ENCODE measurements at regions not wholly inside any gene's neighbourhood (a gene's known extent, or its start where the extent isn't known, plus 50 kb on each side); places are given as distances from the start of the nearest gene placed in this dataset.
"Not testable (repeated sequence)": the region's sequence is repeated elsewhere in the genome, so short reads cannot be mapped to it uniquely, and the experiment has no call there.

DNA sequence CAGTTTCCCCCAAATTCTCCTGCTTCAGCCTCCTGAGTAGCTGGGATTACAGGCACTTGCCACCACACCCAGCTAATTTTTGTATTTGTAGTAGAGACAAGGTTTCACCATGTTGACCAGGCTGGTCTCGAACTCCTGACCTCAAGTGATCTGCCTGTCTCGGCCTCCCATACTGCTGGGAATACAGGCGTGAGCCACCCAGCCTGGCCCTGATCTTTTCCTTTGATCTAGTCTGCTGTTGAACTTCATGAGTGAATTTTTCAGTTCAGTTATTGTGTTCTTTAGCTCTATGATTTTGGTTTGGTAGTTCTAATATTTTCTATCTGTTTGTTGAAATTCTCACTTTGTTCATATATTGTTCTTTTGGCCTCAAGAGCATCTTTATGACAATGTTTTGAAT, 83.4 kb upstream of the RAP2C start:
- DNase-seq (ENCODE audit: low read depth) = not testable (repeated sequence)

DNA sequence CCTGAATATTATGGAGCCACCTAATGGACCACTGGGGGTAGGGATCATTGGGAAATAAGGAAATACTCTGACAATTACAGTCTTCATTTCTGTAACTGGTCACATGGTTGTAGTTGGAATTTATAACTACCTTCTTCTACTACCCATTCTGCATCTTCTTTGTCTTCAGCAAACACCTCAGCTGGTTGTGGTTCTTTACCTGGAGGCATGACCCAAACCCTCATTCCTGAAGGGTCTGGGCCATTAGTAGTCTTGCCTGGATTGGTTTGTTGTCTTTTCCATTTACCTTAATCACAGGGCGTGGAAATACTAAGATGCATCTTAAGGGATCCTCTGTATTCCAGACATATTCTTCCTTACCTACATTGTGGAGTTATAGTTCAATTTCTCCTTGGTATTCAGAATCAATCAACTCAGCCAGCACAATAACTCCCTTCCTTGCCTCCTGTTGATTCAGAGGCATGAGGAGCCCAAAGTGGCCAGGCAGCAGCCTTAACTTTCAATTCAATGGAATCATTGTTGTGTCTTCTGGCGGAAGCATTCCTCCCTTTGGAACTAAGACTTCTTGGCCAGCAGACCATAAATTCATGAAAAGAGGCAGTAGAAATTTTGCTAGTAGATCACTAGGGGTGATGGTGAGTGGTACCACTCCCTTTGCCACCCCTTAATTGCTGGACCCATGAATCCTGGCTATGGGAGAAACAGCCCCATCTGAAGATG, 75.7 kb upstream of the RAP2C start:
- DNase-seq (ENCODE audit: low read depth) = no peak

DNA sequence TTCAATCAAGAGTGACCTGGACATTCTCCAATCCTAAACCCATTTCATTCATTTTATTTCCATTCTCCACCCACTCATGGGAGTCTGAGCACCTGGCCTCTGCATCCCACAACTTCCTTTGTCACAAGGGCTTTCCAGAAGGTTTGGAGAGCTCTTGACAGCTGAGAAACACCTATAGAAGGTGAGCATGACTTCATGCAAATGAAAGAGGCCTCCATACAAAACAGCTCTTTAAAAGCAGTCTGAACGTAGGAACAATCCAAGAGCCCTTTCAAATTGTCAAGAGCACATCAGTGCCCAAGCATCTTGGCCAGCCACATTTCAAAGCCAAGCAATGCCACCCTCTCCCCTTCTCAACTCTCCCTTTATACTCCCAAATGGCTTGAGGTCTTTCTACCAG, 74.9 kb upstream of the RAP2C start:
- DNase-seq (ENCODE audit: low read depth) = no peak

DNA sequence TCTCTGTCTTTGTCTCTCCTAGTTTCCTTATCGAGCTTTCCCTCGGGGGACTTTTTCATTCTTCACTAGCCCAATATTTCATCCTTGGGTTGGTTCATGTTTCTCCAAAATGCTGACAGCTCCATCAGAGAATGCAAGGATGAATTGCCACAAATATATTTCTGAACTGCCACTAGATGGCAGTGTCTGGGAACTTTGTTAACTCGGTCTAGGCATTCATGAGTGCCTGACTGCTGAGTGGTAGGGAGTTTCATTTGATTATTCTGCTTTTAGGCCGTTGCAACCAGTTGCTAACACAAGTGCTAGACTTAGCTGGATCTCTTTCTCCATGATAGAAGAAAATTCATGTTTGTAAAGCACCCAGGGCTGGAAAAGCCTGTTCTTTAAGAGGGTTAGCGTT, 73.5 kb upstream of the RAP2C start:
- peak; percentile 61 for DNase-seq (ENCODE audit: low read depth)

DNA sequence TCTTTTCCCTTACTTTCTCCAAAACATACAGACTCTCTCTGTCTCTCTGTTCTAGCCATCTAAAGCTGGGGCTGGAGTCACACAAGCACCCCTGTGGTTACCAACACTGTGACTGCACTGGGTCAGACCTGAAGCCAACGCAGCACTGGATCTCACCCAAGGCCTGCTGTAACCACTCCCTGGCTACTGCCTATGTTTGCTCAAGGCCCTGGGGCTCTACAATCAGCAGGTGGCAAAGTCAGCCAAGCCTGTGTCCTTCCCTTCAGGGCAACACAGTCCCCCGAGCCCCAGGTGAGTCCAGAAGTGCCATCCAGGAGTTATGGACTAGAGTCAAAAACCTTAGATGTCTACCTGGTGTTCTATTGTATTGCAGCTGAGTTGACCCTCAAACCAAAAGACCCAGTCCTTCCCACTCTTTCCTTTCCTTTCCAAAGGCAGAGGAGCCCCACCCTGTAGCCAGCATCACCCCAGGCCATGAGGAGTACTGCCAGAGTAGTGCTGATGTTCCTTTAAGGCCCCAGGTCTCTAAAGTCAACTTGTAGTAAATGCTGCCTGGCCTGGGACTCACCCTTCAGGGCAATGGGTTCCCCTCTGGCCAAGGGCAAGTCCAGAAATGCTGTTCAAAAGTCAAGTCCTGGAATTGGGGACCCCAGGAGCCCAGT, 58.8 kb upstream of the RAP2C start:
- no peak for DNase-seq (ENCODE audit: low read depth)

DNA sequence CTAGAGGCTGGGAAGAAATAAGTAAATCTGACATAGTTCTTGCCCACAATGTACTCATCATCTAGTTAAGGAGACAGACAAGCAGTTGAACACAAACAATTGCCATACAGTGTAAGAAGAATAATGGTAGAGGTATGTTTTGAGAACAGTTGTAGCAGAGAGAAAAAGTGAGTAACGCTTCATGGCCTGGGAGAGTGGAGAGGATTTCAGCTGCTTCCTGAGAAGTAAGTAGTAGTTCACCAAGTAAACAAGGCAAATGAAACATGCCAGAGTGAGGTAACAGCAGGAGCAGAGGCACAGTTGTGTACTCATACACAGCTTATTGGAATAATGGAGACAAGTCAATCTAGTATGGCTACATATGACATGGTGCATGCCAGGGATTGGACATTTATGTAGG, 53.6 kb upstream of the RAP2C start:
- no peak for DNase-seq (ENCODE audit: low read depth)

DNA sequence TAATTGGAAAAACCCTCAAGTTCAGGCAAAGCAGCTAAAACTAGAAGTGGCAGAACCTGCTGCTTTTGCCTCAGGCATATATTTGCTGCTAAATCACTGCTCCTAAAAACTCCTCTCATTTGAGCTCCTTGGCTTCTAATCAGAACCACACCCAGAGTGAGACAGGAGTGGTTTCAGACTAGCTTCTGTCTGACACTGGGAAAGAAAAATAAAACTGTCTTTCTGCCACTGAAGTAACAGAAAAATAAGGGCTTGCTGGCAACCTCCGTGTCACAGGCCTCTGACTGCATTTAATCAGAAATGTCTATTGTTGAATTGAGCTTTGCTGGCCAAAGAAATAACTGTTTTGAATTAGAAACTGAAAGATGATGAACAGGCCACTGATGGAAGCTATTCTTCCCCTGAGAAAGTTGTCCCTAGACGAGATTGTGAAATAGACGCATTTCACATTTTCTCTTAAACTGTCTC, 52.1 kb upstream of the RAP2C start:
- DNase-seq (ENCODE audit: low read depth) = no peak

DNA sequence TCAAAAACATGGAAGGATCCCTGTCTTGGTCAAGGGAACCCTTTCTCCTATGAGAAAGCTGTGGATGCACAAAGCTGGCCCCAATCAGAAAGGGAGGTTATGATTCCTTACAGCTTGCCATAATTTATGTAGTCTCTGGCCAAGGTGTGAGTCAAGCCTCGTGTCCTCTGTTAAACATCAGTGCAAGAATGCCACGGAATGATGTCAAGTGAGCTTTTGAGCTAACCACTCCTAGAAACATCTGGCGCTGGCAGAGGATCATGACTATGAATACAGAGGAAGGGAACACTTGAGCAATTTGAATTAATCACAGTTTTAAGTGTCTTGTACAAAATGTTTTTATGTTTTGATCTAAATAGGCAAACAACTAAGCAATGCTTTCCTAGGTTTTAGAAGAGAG, 51.5 kb upstream of the RAP2C start:
- DNase-seq (ENCODE audit: low read depth) = peak; percentile 26

DNA sequence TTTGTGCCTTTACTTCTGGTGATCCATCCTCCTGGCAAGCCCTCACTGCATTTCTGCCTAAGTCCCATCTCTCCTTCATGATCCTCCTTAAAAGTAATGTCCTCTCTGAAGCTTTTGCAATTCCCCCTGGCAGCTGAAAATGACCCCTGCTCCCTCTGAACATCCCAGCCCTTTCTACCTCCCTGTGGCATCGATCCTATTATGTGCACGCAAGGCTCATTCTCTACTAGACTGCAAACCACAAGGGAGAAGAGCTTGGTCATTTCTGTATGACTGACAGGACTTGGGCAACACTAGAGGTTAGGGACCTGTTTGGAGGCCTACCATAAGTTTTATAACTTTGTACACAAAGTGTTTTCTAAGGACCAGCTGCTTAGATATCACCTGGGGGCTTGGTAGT, 50.8 kb upstream of the RAP2C start:
- DNase-seq (ENCODE audit: low read depth) = no peak

All from myocyte (in vitro differentiated cells).